ENCODE measurements at regions not wholly inside any gene's neighbourhood (a gene's known extent, or its start where the extent isn't known, plus 50 kb on each side); places are given as distances from the start of the nearest gene placed in this dataset.

DNA sequence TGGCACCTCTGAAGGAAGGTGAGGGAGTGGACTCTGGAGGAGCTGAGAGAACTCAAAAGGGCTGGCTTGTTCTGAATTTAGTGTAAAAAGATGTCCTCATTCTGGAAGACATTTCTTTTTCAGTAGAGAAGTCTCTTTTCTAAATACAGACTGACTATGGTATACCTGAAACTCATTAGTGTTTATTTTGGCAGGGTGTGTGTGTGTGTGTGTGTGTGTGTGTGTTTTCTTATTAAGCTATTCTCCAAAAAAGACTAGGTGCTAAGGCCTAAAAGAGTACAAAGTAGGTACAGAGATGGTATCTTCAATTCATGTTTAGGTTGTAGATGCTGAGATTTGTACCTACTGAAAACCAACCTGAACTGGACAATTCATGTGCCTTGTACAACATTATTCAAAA is 196.4 kb downstream of the SPRY2 start:
- TF ChIP-seq, protein P1, sequence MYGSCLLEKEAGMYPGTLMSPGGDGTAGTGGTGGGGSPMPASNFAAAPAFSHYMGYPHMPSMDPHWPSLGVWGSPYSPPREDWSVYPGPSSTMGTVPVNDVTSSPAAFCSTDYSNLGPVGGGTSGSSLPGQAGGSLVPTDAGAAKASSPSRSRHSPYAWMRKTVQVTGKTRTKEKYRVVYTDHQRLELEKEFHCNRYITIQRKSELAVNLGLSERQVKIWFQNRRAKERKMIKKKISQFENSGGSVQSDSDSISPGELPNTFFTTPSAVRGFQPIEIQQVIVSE (CRISPR knock-in tag; IDR thresholded peaks at IDR 0.05; ENCODE audit: borderline replicate concordance) = no peak
- TF ChIP-seq ZNF317 (CRISPR knock-in tag; IDR thresholded peaks at IDR 0.05; ENCODE audit: borderline replicate concordance, low read depth) (no peak), NR2C2 (CRISPR knock-in tag; IDR thresholded peaks at IDR 0.05) (no peak), ZNF671 (CRISPR knock-in tag; IDR thresholded peaks at IDR 0.05) (no peak), TP53 (CRISPR knock-in tag; IDR thresholded peaks at IDR 0.05) (no peak), ATF1 (CRISPR knock-in tag; IDR thresholded peaks at IDR 0.05) (no peak), GABPB1 (CRISPR knock-in tag; IDR thresholded peaks at IDR 0.05) (no peak), ZBTB21 (CRISPR knock-in tag; IDR thresholded peaks at IDR 0.05; ENCODE audit: borderline replicate concordance) (no peak), SP1 (CRISPR knock-in tag; conservative IDR thresholded peaks at IDR 0.05) (no peak), ZNF219 (CRISPR knock-in tag; IDR thresholded peaks at IDR 0.05; ENCODE audit: borderline replicate concordance) (no peak), NFE2L1 (CRISPR knock-in tag; IDR thresholded peaks at IDR 0.05) (no peak)
- TF ChIP-seq, protein P2, sequence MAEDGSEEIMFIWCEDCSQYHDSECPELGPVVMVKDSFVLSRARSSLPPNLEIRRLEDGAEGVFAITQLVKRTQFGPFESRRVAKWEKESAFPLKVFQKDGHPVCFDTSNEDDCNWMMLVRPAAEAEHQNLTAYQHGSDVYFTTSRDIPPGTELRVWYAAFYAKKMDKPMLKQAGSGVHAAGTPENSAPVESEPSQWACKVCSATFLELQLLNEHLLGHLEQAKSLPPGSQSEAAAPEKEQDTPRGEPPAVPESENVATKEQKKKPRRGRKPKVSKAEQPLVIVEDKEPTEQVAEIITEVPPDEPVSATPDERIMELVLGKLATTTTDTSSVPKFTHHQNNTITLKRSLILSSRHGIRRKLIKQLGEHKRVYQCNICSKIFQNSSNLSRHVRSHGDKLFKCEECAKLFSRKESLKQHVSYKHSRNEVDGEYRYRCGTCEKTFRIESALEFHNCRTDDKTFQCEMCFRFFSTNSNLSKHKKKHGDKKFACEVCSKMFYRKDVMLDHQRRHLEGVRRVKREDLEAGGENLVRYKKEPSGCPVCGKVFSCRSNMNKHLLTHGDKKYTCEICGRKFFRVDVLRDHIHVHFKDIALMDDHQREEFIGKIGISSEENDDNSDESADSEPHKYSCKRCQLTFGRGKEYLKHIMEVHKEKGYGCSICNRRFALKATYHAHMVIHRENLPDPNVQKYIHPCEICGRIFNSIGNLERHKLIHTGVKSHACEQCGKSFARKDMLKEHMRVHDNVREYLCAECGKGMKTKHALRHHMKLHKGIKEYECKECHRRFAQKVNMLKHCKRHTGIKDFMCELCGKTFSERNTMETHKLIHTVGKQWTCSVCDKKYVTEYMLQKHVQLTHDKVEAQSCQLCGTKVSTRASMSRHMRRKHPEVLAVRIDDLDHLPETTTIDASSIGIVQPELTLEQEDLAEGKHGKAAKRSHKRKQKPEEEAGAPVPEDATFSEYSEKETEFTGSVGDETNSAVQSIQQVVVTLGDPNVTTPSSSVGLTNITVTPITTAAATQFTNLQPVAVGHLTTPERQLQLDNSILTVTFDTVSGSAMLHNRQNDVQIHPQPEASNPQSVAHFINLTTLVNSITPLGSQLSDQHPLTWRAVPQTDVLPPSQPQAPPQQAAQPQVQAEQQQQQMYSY (CRISPR knock-in tag; IDR thresholded peaks at IDR 0.05) = no peak
- TF ChIP-seq, protein P3, sequence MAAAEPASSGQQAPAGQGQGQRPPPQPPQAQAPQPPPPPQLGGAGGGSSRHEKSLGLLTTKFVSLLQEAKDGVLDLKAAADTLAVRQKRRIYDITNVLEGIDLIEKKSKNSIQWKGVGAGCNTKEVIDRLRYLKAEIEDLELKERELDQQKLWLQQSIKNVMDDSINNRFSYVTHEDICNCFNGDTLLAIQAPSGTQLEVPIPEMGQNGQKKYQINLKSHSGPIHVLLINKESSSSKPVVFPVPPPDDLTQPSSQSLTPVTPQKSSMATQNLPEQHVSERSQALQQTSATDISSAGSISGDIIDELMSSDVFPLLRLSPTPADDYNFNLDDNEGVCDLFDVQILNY (CRISPR knock-in tag; IDR thresholded peaks at IDR 0.05) = no peak
- TF ChIP-seq, protein P4, sequence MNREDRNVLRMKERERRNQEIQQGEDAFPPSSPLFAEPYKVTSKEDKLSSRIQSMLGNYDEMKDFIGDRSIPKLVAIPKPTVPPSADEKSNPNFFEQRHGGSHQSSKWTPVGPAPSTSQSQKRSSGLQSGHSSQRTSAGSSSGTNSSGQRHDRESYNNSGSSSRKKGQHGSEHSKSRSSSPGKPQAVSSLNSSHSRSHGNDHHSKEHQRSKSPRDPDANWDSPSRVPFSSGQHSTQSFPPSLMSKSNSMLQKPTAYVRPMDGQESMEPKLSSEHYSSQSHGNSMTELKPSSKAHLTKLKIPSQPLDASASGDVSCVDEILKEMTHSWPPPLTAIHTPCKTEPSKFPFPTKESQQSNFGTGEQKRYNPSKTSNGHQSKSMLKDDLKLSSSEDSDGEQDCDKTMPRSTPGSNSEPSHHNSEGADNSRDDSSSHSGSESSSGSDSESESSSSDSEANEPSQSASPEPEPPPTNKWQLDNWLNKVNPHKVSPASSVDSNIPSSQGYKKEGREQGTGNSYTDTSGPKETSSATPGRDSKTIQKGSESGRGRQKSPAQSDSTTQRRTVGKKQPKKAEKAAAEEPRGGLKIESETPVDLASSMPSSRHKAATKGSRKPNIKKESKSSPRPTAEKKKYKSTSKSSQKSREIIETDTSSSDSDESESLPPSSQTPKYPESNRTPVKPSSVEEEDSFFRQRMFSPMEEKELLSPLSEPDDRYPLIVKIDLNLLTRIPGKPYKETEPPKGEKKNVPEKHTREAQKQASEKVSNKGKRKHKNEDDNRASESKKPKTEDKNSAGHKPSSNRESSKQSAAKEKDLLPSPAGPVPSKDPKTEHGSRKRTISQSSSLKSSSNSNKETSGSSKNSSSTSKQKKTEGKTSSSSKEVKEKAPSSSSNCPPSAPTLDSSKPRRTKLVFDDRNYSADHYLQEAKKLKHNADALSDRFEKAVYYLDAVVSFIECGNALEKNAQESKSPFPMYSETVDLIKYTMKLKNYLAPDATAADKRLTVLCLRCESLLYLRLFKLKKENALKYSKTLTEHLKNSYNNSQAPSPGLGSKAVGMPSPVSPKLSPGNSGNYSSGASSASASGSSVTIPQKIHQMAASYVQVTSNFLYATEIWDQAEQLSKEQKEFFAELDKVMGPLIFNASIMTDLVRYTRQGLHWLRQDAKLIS (CRISPR knock-in tag; IDR thresholded peaks at IDR 0.05; ENCODE audit: borderline replicate concordance) = no peak
- DNase-seq (ENCODE audit: low spot score) = no peak
- H3K4me1 Mint-ChIP-seq = peaks cover 20% of the 10 kb centered on the region
- no peak overlapping the region for H3K4me3 Mint-ChIP-seq
- no peaks in the 10 kb centered on the region for H3K27me3 Mint-ChIP-seq (ENCODE audit: low read depth)
- ChIA-PET CTCF (interaction anchor here (1.0 kb wide), 1 partner anchor 74 kb away, joined by 4 read pairs; no protein-coding TSS in a partner anchor), POLR2A (no interaction called here)
- no peak for ATAC-seq
- H3K9me3 Mint-ChIP-seq = no peaks in the 10 kb centered on the region
- no peaks in the 10 kb centered on the region for H3K36me3 Mint-ChIP-seq
- no peak overlapping the region for H3K27ac Mint-ChIP-seq

DNA sequence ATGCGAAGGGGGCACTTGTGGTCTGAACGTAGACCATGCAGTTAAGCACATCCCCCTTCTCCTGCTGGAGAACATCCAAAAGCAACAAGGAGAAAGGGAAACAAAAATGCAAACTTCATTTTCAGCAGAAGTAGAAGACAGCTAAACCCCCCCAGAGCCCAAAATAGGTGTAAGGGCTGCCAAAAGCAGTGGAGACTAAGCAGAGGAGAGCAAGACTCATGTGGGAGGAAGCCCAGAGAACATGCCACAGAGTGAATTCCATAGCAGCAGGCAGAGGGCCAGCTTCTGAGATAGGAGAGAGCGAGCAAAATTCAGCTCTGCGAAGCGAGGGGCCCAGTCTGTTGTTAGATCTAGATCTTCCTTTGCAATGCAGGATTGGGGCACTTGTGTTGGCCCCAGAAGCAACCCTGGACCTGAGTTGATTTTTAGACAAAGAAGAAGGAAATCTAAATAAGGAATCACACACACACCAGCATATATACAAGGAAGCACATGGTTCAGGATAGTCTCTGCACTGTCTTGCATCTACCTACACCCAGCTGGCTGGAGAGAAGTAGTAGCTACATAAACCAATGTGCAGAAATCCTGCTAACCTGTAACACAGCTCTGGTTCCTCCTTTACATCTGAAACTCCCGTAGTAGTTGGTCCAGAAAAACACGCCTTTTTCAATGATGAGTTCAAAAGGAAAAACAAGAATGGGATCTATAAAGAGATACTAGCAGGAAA is 199.6 kb downstream of the SPRY2 start:
- Mint-ChIP-seq H3K4me3 (no peak overlapping the region), H3K4me1 (peaks cover 20% of the 10 kb centered on the region), H3K36me3 (no peaks in the 10 kb centered on the region), H3K27me3 (ENCODE audit: low read depth) (no peaks in the 10 kb centered on the region), H3K9me3 (no peaks in the 10 kb centered on the region), H3K27ac (0 out of 2 replicates have a peak overlapping the region, but pooled peaks have one; percentile 40)
- peak; percentile 90 for ATAC-seq
- POLR2A ChIA-PET = no interaction called here
- CTCF ChIA-PET = no interaction called here
- no peak for DNase-seq (ENCODE audit: low spot score)
- TF ChIP-seq, protein P2 (CRISPR knock-in tag; IDR thresholded peaks at IDR 0.05) = no peak
- TF ChIP-seq GABPB1 (CRISPR knock-in tag; IDR thresholded peaks at IDR 0.05) (no peak), CBFB (CRISPR knock-in tag; IDR thresholded peaks at IDR 0.05; ENCODE audit: low read depth) (no peak)
- TF ChIP-seq, protein P5, sequence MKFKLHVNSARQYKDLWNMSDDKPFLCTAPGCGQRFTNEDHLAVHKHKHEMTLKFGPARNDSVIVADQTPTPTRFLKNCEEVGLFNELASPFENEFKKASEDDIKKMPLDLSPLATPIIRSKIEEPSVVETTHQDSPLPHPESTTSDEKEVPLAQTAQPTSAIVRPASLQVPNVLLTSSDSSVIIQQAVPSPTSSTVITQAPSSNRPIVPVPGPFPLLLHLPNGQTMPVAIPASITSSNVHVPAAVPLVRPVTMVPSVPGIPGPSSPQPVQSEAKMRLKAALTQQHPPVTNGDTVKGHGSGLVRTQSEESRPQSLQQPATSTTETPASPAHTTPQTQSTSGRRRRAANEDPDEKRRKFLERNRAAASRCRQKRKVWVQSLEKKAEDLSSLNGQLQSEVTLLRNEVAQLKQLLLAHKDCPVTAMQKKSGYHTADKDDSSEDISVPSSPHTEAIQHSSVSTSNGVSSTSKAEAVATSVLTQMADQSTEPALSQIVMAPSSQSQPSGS (CRISPR knock-in tag; IDR thresholded peaks at IDR 0.05; ENCODE audit: borderline replicate concordance, low read depth) = no peak
- TF ChIP-seq, protein P6, sequence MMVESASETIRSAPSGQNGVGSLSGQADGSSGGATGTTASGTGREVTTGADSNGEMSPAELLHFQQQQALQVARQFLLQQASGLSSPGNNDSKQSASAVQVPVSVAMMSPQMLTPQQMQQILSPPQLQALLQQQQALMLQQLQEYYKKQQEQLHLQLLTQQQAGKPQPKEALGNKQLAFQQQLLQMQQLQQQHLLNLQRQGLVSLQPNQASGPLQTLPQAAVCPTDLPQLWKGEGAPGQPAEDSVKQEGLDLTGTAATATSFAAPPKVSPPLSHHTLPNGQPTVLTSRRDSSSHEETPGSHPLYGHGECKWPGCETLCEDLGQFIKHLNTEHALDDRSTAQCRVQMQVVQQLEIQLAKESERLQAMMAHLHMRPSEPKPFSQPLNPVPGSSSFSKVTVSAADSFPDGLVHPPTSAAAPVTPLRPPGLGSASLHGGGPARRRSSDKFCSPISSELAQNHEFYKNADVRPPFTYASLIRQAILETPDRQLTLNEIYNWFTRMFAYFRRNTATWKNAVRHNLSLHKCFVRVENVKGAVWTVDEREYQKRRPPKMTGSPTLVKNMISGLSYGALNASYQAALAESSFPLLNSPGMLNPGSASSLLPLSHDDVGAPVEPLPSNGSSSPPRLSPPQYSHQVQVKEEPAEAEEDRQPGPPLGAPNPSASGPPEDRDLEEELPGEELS (CRISPR knock-in tag; IDR thresholded peaks at IDR 0.05) = no peak
